GM19351 (cell line): ENCODE measurements at regions not wholly inside any gene's neighbourhood (a gene's known extent, or its start where the extent isn't known, plus 50 kb on each side); places are given as distances from the start of the nearest gene placed in this dataset.

Experiments used
- ATAC-seq: cut with Tn5 transposase; IDR thresholded peaks from one replicate; pipeline ENCODE4 v1.9.1; 2021; ENCODE audit warnings: mild to moderate bottlenecking, moderate library complexity; ENCODE audit not compliant: unreplicated experiment

DNA sequence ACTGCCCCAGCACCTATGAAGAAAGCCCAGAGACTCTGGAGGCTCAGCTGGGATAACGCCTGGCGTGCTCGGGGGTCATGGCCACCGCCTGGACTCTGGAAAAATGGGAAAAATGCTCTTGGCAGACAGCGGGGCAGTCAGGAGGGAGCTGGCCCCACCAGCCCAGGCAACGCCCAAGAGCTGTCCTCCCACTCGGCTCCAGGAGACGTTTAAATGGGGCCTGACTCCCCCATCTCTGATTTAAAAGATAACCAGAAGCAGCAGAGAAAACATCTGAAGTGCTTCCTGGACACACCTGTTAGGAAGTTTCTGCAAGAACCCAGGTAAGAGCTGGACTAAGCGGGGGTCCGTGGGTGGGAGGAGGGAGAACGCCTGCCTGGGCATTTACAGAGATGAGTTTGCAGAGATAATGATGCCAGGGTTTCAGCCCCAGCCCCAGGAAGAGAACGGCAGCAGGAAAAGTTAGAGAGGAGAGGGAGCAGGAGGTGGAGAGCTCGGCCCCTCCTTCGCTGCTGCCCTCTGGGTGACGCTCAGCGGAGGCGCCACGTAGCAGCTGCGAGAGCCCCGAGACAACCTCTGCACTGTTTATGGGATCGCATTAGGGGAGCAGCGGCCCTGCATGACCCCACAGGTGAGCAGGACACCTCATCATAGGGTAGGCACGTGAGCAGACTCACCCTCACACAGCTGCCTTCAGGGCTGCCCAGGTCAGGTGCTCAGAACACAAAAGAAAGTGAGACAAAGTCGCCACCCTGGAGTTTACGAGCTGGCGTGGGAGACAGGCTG lies 83.5 kb upstream of the INSIG1 start:
- ATAC-seq, result no peak

DNA sequence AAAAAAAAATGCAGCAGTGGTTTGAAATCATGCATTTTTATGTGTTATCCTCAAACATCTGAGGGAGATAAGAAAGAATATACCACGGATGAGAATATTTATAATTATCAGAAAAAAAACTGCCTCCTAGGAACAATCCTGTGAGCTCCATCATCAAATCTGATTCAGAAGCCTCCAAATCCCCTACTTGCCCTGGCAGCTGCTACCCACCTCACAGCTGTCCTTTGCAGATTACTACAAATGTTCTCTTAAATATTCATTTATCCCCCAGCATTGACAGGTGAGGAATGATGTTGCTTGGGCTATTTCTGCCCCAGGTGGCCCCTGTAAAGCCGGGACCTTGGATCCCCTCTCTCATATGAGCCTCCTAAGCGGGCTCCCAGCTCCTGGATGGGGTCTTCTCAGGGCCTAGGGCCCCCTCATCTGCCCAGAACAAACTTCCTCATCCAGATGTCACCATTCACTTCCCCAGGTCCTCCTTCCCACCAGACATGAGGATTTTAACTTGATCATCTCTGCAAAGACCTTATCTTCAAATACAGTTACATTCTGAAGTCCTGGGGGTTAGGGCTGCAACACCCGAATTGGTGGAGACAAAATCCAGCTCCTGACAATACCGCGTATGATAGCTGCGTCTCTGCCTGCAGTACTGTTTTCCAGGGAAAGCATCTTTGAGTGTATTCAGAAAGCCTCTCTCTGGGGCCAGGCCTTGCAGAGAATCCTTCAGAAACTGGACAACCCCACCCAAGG lies 81.9 kb upstream of the INSIG1 start:
- ATAC-seq, result no peak

DNA sequence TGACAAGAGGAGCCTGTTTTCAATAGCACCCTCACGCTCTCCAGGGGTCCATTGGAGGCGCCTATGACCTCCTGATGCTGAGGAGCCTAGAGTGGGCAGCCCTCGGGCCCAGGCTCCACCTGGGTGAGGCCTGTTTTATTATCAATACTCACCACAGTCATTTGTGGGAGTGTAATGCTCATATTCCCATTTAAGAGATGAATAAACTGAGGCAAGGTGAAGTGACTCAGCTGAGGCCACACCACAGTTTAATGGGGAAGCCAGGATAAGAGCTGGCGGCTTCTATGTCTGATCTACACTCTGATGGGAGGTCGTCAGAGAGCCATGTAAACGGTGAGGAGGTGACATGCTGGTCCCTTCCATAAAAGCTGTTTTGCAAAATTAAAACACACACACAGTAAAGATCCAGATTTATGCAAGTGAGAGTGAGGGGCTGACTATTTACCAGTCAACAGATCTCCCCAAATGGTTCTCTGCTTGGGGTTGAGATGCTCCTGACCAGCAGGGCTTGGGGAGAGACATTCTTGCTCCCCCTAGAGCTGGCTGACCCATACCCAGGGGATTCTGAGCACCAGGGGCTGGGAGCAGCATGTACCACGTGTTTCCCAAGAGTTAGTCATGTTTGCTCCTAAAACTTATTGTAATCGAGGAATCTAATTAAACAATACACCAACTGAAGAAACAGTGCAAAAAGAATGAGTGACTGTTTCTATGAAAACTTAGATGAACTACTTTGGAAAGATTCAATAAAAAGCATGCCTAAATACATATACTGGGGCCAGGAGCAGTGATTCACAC lies 81.0 kb upstream of the INSIG1 start:
- ATAC-seq, result no peak

DNA sequence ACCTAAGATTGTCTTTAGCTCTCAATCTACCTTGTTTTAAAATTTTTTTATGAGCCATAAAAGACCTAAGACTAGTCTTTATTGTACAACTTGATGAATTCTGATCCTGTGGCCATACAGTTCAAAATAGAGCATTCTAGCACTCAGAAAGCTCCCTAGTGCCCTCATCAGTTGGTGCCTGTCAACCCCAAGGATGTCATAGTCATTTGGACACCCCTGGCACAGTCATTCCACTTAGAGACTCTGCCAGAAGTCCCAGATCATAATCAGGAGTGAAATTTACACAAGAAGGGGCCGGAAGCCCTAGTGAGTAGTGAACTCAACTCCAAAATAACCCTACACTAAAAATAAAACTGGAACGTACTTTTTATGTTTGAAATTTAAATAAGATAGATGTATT lies 80.0 kb upstream of the INSIG1 start:
- ATAC-seq, result no peak

DNA sequence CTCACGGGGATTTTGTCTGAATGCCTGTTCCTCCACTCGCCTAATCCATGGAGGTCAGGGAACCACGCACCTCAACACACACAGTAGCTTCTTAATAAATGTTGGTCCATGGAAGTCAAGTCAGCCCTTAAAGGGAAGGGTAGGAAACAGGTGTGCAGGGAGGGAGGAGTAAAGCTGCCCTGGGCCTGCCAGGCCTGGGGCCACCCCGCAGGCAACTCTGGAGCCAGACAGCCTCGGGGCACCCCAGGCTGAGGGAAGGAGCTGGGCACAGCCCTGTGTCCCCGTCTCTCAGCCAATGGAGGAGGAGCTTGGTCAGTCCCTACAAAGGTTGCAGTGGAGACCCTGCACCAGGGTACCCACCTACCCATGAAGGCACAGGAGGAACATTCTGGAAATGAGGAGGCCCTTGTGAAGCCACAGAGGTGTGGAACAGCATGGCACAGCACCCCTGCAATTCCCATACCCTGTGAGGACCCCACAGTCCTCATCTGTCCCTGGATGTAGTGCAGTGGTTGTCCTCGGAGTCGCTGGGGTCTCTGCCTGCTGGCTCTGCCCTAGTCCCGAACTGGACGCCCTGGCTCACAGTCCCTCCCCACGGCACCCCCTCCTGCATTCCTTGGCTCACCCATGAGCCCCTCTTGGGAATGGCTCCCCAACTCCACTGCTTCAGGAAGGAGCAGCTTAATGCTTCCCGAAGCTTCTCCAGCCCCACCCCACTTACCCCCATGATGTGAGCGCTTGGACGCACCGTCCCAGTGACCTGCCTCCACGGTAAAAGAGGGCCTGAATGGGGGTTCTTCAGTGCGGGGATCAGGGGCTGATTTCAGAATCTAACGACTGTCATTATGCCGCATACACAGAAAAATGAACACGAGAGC lies 79.2 kb upstream of the INSIG1 start:
- ATAC-seq, result no peak

DNA sequence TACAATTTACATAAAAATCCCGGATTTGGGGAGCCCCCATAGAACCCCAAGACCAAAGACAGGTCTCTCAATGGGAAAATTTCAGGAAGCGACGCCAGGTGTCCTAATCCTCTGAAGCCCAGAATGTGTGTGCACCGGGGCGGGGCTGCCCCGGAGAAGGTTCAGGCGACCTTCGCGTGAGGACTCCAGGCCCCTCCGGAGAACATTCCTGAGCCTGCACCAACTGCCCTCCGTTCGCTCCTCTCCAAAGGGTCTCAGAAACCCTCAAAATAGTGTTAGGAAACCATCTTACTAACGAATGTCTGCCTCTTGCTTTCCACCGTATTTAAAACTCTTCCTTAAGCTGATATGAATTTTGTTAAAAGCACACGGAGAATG lies 78.5 kb upstream of the INSIG1 start:
- no peak for ATAC-seq

DNA sequence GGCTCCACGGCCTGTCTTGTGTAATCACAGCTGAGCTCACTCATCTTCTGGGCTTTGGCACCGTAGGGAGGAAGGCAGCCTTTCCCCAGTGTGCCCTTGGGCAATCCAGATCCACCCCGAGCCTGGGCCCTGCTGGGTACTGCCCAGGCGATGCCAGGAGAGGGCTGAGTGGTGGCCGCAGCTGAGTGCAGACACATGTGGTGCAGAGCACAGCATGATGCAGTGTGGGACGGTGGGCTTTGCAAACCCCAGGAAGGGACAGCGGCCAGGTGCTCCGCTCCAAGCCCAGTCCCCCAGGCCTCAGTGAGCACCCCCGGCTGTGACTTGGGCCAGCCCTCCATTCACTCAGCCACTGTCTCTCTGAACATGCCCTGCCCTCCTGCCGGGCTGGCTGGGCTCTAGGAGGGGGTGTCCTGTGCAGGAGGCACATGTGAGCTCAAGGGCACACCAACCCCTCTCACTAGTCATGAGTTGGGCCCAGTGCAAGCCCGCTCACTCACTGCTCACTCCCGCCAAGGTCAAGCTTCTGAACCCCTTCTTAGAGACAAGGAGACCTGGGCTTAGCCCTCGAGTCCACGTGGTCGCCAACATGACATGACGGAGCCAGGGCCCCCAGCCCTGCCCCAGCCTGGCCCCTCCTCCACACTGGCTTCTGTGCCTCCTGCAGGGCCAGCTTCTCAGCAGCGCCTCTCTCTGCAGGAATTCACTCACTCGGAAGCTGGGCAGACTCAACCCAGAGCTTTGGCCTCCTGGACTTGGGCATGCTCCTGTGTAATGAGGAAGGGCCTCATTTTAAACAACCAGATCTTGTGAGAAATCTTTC lies 77.5 kb upstream of the INSIG1 start:
- no peak for ATAC-seq

DNA sequence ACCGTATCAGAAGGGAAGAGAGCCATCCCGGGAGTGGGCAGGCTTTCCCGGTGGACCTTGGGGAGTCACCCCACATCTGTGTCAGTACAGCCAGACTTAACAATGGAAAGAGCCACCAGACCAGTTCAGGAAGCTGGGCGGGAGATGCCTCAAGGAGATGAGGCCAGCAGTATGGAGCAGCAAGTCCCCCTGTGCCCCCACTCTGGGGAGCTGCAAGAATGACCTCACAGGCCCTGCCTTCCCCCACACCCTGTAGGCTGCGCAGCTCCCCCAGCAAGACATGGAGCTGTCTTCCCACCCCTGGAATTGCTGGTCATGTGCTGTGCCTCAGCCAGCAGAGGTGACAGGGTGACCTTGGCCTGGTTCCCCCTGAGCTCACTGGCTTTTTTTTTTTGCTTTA lies 76.8 kb upstream of the INSIG1 start:
- ATAC-seq, result no peak

DNA sequence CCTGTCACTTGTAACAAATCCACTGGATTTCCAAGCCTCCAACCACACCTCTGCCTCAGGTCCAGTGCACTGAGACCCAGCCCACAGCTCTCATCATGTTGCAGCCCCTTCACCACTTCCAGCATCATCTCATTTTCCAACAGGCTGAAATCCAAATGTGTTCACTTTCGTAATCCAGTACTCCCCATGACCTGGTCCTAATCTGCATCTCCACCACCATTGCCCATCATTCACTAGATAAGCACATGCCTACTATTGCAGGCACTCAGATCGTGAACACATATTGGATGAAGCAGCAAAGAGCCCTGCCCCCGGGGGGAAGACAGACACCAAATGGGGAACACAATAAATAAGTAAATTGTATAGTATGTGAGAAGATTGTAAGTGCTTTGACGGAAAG lies 76.1 kb upstream of the INSIG1 start:
- no peak for ATAC-seq

DNA sequence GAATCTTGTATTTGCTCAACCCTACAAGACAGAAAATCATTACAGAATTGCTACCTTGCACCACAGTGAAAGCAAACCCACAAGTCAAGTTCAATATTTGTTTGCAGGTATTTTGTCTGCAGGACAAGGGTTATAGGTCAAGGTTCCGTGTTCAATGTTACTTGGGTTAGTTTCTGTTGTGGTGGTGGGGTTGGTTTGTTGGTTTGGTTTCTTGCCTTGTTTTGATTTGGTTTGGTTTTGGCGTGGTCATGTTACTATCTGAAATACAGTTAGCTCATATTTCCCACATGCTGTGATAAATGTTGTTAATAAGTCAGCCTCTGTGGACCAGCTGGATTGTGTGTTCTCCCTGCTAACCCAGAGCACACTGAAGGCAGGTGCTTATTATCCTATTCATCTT lies 75.6 kb upstream of the INSIG1 start:
- no peak for ATAC-seq

DNA sequence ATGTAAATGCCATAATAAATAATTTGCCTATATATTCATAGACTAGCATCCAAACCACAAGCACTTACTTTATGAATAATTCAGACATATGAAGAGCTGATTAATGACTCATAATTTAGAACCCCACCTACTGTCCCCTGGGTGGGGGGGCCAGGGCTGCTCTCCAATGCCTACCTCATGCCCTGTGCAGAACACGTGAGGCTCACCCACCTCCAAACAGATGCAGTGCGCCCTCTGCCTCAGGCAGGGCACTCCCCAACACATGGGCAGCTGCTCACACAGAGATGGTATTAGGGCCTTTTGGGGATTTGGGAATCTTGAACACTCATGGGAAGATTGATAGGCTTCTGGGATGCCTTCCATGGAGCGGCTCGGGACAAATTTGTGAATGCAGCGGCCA lies 75.1 kb upstream of the INSIG1 start:
- ATAC-seq, result no peak

DNA sequence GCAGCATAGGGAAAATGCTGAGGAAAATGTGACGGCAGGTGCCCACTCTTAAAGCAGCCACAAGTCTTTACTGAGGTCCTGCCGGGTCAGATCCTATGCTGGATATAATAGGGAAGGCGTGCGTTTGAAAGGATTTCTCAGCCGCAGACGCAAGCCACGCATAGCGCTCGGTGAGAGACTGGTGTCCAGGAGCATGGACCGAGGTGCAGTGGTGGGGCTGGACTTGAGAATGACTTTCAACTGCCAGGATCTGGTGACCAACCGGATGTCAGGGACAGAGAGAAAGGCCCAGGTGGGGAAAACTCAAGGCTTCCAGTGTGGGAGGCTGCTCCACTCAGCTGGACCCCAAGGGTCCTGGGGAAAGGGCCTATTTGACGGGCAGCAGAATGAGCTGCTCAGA lies 74.7 kb upstream of the INSIG1 start:
- ATAC-seq, result no peak

DNA sequence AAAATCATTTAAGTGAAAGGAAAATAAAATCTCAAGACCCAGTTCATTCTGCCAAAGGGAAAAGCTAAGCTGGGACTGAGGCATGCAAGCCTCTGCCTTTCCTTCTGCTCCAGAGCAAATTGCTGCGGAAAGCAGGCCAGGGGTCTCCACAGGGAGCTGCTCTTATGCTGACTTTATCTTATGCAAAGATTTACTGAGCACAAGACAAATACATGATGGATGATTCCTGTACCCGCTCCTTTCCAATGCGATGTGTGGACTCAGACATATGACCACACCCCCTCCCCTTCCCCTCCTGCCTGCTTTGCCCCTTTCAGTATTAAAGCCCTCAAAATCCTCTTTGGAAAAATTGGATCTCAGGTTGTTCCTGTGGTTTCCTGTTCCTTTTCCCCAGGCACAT lies 74.2 kb upstream of the INSIG1 start:
- ATAC-seq, result no peak

DNA sequence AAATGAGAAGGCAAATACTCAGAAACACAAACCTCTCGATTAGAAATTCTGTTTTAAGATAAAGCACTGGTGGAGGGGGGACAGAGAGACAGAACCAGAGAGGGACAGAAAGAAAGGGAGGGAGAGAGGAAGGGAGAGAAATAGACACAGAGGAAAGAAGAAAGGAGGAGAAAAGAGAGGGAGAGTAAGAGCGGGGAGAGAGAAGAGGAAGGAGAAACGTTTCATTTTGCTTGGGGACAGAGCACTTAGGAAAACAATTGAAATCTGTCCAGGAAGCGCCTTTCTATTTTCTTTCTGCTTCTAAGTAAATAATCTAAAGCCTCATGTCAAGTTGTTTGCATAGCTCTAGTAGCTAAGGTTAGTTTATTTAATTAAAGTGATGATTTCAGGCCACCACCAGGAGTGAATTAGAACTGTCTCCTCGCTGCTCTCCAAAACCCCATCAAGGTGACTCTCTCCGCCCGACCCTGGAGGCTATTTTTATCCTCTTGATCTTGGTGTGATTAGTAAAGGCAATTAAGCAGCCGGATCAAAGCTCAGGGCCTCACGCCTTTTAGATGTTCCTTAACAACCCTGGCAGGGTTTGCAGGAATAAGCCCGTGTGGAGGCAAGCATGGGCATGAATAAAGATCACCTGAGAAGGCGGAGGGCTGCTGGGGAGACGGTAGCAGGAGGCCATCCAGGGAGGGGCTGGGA lies 73.4 kb upstream of the INSIG1 start:
- no peak for ATAC-seq

DNA sequence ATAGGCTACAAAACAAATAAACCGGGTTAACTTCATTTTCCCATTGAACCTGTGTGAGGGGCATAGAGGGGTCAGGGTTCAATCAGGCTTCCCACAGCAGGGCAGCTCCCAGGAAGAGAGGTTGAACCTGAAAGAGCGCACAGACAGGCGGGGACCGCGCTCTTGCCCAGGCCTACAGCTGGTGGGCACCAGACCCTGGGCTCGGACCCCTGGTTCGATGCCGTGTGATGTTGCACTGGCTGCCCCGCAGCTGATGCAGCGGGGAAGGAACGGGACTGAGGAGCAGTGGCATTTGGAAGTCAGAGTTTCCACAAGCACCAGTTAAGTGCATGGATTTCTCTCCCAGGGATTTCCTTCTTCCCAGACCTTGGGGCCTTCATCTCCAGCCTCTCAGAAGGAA lies 72.6 kb upstream of the INSIG1 start:
- no peak for ATAC-seq

DNA sequence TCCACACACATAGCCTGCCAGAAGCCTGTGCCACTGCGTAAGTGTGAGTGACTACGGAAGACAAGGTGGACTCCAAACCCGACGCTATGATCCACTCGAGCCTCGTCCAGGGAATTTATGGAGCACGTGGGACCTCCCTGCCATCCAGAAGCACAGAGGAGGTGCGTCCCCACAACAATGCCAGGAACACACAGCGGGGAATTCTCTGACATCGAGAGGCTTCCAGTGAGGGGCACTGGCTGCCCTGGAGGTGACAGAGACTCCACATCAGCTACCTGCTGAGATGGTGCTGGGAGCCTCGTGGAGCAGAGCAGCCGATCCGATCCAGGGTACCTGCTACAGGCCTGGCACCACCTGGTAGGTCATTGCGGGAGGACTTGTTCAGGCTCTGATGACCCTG lies 72.2 kb upstream of the INSIG1 start:
- ATAC-seq, result no peak

DNA sequence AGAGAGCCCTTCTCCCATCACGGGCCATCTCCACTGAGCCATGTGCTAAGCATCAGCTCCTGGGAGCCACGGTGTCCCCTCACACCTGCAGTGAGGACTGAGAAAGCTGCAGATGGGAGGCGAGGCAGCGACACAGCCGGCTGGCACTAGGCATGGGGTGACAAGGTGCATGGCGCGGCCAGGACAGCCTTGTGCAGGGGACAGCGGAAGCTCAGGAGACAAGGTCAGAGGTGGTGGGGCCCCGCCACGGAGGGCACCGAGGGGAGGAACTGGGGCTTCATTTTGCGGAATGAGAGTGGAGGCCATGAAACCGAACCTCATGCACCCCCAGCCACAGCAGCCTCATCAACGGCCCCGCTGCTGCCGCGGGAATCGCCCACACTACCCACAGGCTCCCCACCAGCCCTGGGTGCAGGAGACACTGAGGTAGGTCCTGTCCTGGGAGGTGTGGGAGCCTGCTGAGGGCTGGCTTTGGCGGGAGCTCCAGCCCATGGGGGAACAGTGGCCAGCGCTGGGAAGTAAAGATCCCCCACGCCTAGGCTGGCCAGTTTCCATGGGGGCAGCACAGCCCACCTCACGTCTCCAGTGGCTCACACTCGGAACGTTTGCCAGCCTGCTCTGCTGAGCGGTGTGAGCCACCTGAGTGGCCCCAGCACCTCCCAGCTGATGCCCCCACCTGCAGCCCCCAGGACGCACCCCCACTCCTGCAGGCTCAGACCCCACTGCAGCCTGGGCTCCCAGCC lies 71.2 kb upstream of the INSIG1 start:
- ATAC-seq, result no peak

DNA sequence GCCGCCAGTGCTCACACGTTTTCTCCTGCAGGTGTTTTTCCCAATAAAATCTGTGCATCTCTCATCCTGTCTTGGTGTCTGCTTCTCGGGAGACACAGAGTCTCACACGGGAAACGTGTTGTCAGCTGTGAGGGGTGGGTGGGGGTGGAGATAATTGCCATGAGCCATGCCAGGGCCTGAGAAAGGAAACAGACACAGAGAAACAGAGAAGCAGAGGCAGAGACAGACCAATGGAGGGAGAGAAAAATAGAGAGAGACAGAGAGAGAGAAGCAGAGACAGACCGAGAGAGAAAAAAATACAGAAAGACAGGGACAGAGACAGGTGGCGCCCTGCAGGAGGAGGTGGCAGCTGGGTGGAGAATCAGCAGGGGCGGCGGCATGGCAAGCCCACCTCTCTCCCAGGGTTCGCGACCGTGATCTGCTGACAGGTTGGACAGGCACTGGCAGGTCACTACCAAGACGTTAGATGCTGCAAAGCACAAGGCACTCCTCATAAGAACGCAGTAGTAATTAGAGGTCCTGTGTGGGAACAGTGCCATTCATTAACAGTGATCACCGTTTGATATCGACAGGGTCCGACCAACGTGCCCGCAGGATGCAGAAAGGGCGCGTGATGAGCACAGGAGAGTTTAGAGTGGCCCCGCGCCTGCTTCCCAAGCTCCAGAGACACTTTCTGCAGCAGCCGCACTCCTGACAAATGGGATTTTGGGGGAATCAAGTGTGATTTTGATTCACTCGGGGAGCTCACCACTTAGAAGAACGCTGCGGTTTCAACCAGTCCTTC lies 70.5 kb upstream of the INSIG1 start:
- no peak for ATAC-seq
